ENCODE measurements at regions not wholly inside any gene's neighbourhood (a gene's known extent, or its start where the extent isn't known, plus 50 kb on each side); places are given as distances from the start of the nearest gene placed in this dataset.

GRCh38 chr13:20285530-20285929 lies 53.4 kb upstream of the GJB6 start:
- Histone ChIP-seq H3K27me3 (ENCODE audit: low read depth, low read length) (no peaks in the 10 kb centered on the region), H3K9ac (ENCODE audit: low read length) (no peak overlapping the region), H3K79me2 (ENCODE audit: low read length) (no peaks in the 10 kb centered on the region), H2AFZ (ENCODE audit: low read depth, low read length) (no peak overlapping the region), H3K4me1 (ENCODE audit: low read length) (no peaks in the 10 kb centered on the region), H3K4me3 (ENCODE audit: low read length) (no peak overlapping the region), H3K36me3 (replicated peaks; ENCODE audit: low read depth, low read length) (peaks cover 3% of the 10 kb centered on the region), H3K4me2 (ENCODE audit: low read length) (no peak overlapping the region), H4K20me1 (ENCODE audit: insufficient read depth, low read length) (no peaks in the 10 kb centered on the region), H3K9me3 (ENCODE audit: insufficient read depth, low read length) (peaks cover 19% of the 10 kb centered on the region), H3K27ac (ENCODE audit: low read length) (no peak overlapping the region)
- TF ChIP-seq CTCF (IDR thresholded peaks at IDR 0.05; ENCODE audit: low read depth, low read length) (no peak), EZH2phosphoT487 (IDR thresholded peaks at IDR 0.05; ENCODE audit: low read depth) (no peak)
